Activated naive CD8-positive, alpha-beta T cell treated with anti-CD3 and anti-CD28 coated beads, Interleukin-2, amount 50 U/mL, for 24 hours (primary cell): ENCODE measurements at regions not wholly inside any gene's neighbourhood (a gene's known extent, or its start where the extent isn't known, plus 50 kb on each side); places are given as distances from the start of the nearest gene placed in this dataset.
"Not testable (repeated sequence)": the region's sequence is repeated elsewhere in the genome, so short reads cannot be mapped to it uniquely, and the experiment has no call there.

ENCODE experiments used
- ATAC-seq: fragments of 150-1000 bp; cut with Tn5 transposase; one replicate; pipeline ENCODE4 v1.10.0; 2021
- DNase-seq: peaks from one replicate; pipeline ENCODE4 v3.0.0; 2021
- H3K27ac Mint-ChIP-seq: one replicate; pipeline ENCODE4 v1.8.0; 2021; ENCODE audit warnings: mild to moderate bottlenecking, mixed read lengths
- H3K27me3 Mint-ChIP-seq: one replicate; pipeline ENCODE4 v1.8.0; 2021; ENCODE audit warnings: mixed read lengths
- H3K36me3 Mint-ChIP-seq: one replicate; pipeline ENCODE4 v1.8.0; 2021; ENCODE audit warnings: low read depth, mixed read lengths
- H3K4me1 Mint-ChIP-seq: one replicate; pipeline ENCODE4 v1.8.0; 2021; ENCODE audit warnings: mixed read lengths
- H3K4me3 Mint-ChIP-seq: one replicate; pipeline ENCODE4 v1.8.0; 2021; ENCODE audit warnings: mild to moderate bottlenecking, moderate library complexity, mixed read lengths
- H3K9me3 Mint-ChIP-seq: one replicate; pipeline ENCODE4 v1.8.0; 2021; ENCODE audit warnings: mixed read lengths

- H3K4me3 Mint-ChIP-seq: no peak overlapping the region
- no peaks in the 10 kb centered on the region for H3K4me1 Mint-ChIP-seq
- H3K36me3 Mint-ChIP-seq: no peaks in the 10 kb centered on the region
- no peaks in the 10 kb centered on the region for H3K27me3 Mint-ChIP-seq
- no peaks in the 10 kb centered on the region for H3K9me3 Mint-ChIP-seq
- DNase-seq (no peak), ATAC-seq (no peak)
- no peak overlapping the region for H3K27ac Mint-ChIP-seq
These were observed 123.5 kb downstream of the CAPZA3 start for GRCh38 chr12:18861287-18861858.

GRCh38 chr12:18863769-18864500 lies 126.0 kb downstream of the CAPZA3 start:
- Mint-ChIP-seq H3K4me3 (no peak overlapping the region), H3K9me3 (no peaks in the 10 kb centered on the region), H3K4me1 (peaks cover 2% of the 10 kb centered on the region), H3K36me3 (no peaks in the 10 kb centered on the region), H3K27me3 (no peaks in the 10 kb centered on the region), H3K27ac (no peak overlapping the region)
- ATAC-seq (no peak), DNase-seq (no peak)

- Mint-ChIP-seq H3K9me3 (no peaks in the 10 kb centered on the region), H3K4me3 (no peak overlapping the region), H3K27ac (no peak overlapping the region), H3K27me3 (no peaks in the 10 kb centered on the region), H3K36me3 (no peaks in the 10 kb centered on the region), H3K4me1 (peaks cover 5% of the 10 kb centered on the region)
- DNase-seq (no peak), ATAC-seq (no peak)
These were observed 127.1 kb downstream of the CAPZA3 start for GRCh38 chr12:18864900-18865561.

GRCh38 chr12:18868717-18869116 lies 130.8 kb downstream of the CAPZA3 start:
- H3K4me3 Mint-ChIP-seq: no peak overlapping the region
- peaks cover 12% of the 10 kb centered on the region for H3K4me1 Mint-ChIP-seq
- H3K9me3 Mint-ChIP-seq: peaks cover 4% of the 10 kb centered on the region
- H3K36me3 Mint-ChIP-seq: no peaks in the 10 kb centered on the region
- ATAC-seq (no peak), DNase-seq (no peak)
- no peaks in the 10 kb centered on the region for H3K27me3 Mint-ChIP-seq
- H3K27ac Mint-ChIP-seq: no peak overlapping the region

- no peak for ATAC-seq
- Mint-ChIP-seq H3K36me3 (no peaks in the 10 kb centered on the region), H3K4me3 (peak overlapping the region; percentile 5), H3K9me3 (peaks cover 4% of the 10 kb centered on the region), H3K27me3 (no peaks in the 10 kb centered on the region), H3K27ac (no peak overlapping the region), H3K4me1 (peaks cover 12% of the 10 kb centered on the region)
- no peak for DNase-seq
These were observed 134.9 kb downstream of the CAPZA3 start for GRCh38 chr12:18872770-18873169.

GRCh38 chr12:18878676-18879180 lies 140.8 kb downstream of the CAPZA3 start:
- ATAC-seq (no peak), DNase-seq (no peak)
- Mint-ChIP-seq H3K27me3 (no peaks in the 10 kb centered on the region), H3K36me3 (no peaks in the 10 kb centered on the region), H3K4me3 (no peak overlapping the region), H3K9me3 (no peaks in the 10 kb centered on the region), H3K27ac (no peak overlapping the region), H3K4me1 (no peaks in the 10 kb centered on the region)

- H3K4me1 Mint-ChIP-seq: no peaks in the 10 kb centered on the region
- no peak overlapping the region for H3K27ac Mint-ChIP-seq
- no peak overlapping the region for H3K4me3 Mint-ChIP-seq
- H3K9me3 Mint-ChIP-seq: no peaks in the 10 kb centered on the region
- no peaks in the 10 kb centered on the region for H3K27me3 Mint-ChIP-seq
- ATAC-seq: no peak
- no peaks in the 10 kb centered on the region for H3K36me3 Mint-ChIP-seq
- no peak for DNase-seq
These were observed 144.8 kb downstream of the CAPZA3 start for GRCh38 chr12:18882690-18883089.

- H3K36me3 Mint-ChIP-seq: no peaks in the 10 kb centered on the region
- no peak overlapping the region for H3K4me3 Mint-ChIP-seq
- peaks cover 4% of the 10 kb centered on the region for H3K9me3 Mint-ChIP-seq
- ATAC-seq (no peak), DNase-seq (no peak)
- peaks cover 2% of the 10 kb centered on the region for H3K27me3 Mint-ChIP-seq
- H3K27ac Mint-ChIP-seq: no peak overlapping the region
- H3K4me1 Mint-ChIP-seq: no peaks in the 10 kb centered on the region
These were observed 149.0 kb downstream of the CAPZA3 start for GRCh38 chr12:18886962-18887361.

GRCh38 chr12:18887368-18887767 lies 149.4 kb downstream of the CAPZA3 start:
- H3K4me3 Mint-ChIP-seq: no peak overlapping the region
- H3K27me3 Mint-ChIP-seq: peaks cover 2% of the 10 kb centered on the region
- no peaks in the 10 kb centered on the region for H3K36me3 Mint-ChIP-seq
- ATAC-seq (no peak), DNase-seq (no peak)
- no peak overlapping the region for H3K27ac Mint-ChIP-seq
- H3K9me3 Mint-ChIP-seq: peaks cover 4% of the 10 kb centered on the region
- no peaks in the 10 kb centered on the region for H3K4me1 Mint-ChIP-seq

- H3K4me1 Mint-ChIP-seq: no peaks in the 10 kb centered on the region
- peaks cover 4% of the 10 kb centered on the region for H3K9me3 Mint-ChIP-seq
- no peak overlapping the region for H3K27ac Mint-ChIP-seq
- DNase-seq (no peak), ATAC-seq (no peak)
- no peaks in the 10 kb centered on the region for H3K36me3 Mint-ChIP-seq
- H3K4me3 Mint-ChIP-seq: no peak overlapping the region
- peaks cover 2% of the 10 kb centered on the region for H3K27me3 Mint-ChIP-seq
These were observed 150.1 kb downstream of the CAPZA3 start for GRCh38 chr12:18888047-18888446.

GRCh38 chr12:18890621-18891020 lies 152.7 kb downstream of the CAPZA3 start:
- not testable (repeated sequence) for ATAC-seq, H3K27ac Mint-ChIP-seq, DNase-seq, H3K27me3 Mint-ChIP-seq, H3K4me1 Mint-ChIP-seq, H3K36me3 Mint-ChIP-seq, H3K4me3 Mint-ChIP-seq, H3K9me3 Mint-ChIP-seq

- H3K4me1 Mint-ChIP-seq: no peaks in the 10 kb centered on the region
- no peak for DNase-seq
- H3K4me3 Mint-ChIP-seq: no peak overlapping the region
- peaks cover 1% of the 10 kb centered on the region for H3K27me3 Mint-ChIP-seq
- H3K27ac Mint-ChIP-seq: no peak overlapping the region
- peaks cover 4% of the 10 kb centered on the region for H3K9me3 Mint-ChIP-seq
- ATAC-seq: no peak
- H3K36me3 Mint-ChIP-seq: no peaks in the 10 kb centered on the region
These were observed 157.6 kb downstream of the CAPZA3 start for GRCh38 chr12:18895540-18895939.

GRCh38 chr12:18895946-18896345 lies 158.0 kb downstream of the CAPZA3 start:
- Mint-ChIP-seq H3K4me3 (no peak overlapping the region), H3K36me3 (no peaks in the 10 kb centered on the region), H3K4me1 (no peaks in the 10 kb centered on the region), H3K27ac (no peak overlapping the region), H3K27me3 (peaks cover 1% of the 10 kb centered on the region), H3K9me3 (peaks cover 4% of the 10 kb centered on the region)
- DNase-seq: no peak
- ATAC-seq: no peak

GRCh38 chr12:18897823-18898222 lies 159.9 kb downstream of the CAPZA3 start:
- no peaks in the 10 kb centered on the region for H3K36me3 Mint-ChIP-seq
- no peaks in the 10 kb centered on the region for H3K4me1 Mint-ChIP-seq
- H3K9me3 Mint-ChIP-seq: no peaks in the 10 kb centered on the region

GRCh38 chr12:18898470-18898869 lies 160.6 kb downstream of the CAPZA3 start:
- no peak overlapping the region for H3K27ac Mint-ChIP-seq
- H3K9me3 Mint-ChIP-seq: no peaks in the 10 kb centered on the region
- no peak for ATAC-seq
- H3K4me1 Mint-ChIP-seq: no peaks in the 10 kb centered on the region
- no peak for DNase-seq
- no peak overlapping the region for H3K4me3 Mint-ChIP-seq
- peaks cover 1% of the 10 kb centered on the region for H3K27me3 Mint-ChIP-seq
- H3K36me3 Mint-ChIP-seq: no peaks in the 10 kb centered on the region

More at GRCh38 chr12:18897823-18898222, 159.9 kb downstream of the CAPZA3 start:
- no peak for DNase-seq
- H3K4me3 Mint-ChIP-seq: no peak overlapping the region
- ATAC-seq: no peak
- peaks cover 1% of the 10 kb centered on the region for H3K27me3 Mint-ChIP-seq
- H3K27ac Mint-ChIP-seq: no peak overlapping the region
